Right ventricle myocardium superior (tissue), 1 donor: ENCODE measurements at regions not wholly inside any gene's neighbourhood (a gene's known extent, or its start where the extent isn't known, plus 50 kb on each side); places are given as distances from the start of the nearest gene placed in this dataset.
"Not testable (repeated sequence)": the region's sequence is repeated elsewhere in the genome, so short reads cannot be mapped to it uniquely, and the experiment has no call there.

Experiments used
- ATAC-seq: fragments of 200-7000 bp; cut with Tn5 transposase; one replicate; pipeline ENCODE4 v1.9.1; 2020; ENCODE audit warnings: mild to moderate bottlenecking; ENCODE audit not compliant: poor library complexity
- DNase-seq: peaks from one replicate; pipeline ENCODE4 v3.0.0-alpha.2; 2020
- intact Hi-C: fragments of 100-400 bp; cut with DNase I; formaldehyde crosslinking; loops from one replicate; pipeline ENCODE4 v1.11.2; 2022
- donor health status: DM: no; HTN: yes; CAD: no; lungs with severe emphysema.

DNA sequence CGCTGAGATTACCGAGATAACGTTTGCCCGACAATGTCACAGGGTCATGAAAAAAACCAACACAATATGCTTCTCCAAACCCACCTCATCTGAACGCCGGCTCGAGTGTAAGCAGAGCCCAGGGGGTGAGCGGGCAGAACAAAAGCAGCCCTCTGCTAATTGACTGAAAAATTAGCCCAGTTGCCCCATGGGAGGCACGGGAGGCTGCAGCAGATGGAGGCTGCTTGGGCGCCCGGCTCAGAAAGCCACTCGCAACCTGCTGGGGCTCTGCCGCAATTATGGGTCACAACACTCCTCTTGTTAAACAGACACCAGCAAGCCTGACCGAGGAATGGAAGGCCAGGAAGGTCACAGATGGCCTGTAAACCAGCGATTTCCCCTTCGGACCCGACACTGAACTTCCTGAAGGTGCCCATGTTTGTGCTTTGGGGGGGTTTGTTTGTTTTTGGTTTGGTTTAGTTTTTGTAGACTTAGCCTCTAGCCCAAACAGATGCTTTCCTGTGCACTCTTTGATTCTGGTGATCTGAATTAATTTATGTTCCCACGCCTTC lies 104.6 kb upstream of the IRX1 start:
- intact Hi-C loops: no loop called here
- ATAC-seq (no peak), DNase-seq (no peak)

DNA sequence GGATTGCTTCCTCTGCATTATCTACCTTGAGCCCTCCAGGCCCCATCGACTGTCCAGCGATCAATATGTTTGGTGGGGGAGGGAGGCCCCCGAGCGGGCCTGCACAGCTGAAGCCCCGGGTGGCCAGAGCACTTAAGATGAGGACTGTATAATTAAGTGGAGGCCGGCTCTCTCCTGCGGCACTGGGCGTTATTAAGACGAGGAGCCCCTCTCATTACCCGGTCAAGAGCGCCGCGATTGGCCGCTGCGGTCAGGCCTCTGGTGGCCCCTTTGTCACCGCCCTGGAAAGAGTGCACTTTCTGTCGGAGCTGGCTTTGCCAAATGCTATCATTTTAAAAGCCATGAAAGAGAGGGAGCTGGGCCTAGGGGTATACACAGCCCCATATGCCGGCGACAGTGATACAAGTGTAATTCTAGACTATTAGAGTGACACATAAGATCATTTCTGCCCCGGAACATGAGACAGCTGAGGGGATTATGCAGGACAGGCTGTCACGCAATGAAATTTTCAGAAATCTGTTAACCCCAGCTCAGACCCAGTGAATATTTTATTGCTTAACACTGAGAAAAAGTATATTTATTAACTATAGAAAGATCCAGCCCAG lies 106.3 kb upstream of the IRX1 start:
- ATAC-seq (no peak), DNase-seq (no peak)
- intact Hi-C loops: no loop called here

DNA sequence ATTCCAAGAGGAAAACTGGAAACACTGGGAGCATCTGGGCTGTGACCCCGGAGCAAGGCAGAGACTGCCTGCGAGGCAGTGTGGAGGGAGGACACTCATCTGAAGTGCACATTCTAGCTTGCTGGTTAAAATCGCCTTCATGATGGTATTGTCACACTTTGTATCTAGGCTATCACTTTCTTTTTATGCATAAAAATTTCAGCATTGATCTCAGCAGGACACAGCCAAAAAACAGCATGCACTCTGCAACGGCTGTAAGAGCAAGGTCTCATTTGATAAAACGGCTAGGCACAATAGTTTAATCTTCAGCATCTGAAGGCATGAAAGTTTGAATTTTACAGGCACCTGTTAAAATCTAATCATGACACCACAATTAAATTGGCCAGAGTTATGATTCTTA lies 110.8 kb upstream of the IRX1 start:
- intact Hi-C loops: no loop called here
- ATAC-seq (no peak), DNase-seq (no peak)

DNA sequence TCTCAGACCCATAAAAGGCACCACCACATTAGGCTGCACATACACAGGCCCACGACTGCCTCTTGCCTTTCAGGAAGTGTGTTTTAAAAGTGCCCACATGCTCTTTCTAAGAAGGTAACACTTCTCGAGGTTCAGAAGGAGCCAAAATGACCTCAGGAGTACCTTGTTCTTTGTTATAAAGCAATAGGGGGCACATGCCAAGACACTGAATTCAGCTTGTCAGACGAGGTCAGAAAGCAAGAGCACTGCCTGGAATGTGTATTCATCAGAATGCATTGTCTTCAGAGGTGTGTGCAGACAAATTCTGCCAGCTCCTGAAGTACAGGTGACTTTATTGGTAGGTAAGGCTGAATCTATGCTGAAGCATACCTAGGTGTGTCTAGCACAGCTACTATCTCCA lies 114.5 kb upstream of the IRX1 start:
- no peak for DNase-seq
- intact Hi-C loops: no loop called here
- ATAC-seq: no peak

DNA sequence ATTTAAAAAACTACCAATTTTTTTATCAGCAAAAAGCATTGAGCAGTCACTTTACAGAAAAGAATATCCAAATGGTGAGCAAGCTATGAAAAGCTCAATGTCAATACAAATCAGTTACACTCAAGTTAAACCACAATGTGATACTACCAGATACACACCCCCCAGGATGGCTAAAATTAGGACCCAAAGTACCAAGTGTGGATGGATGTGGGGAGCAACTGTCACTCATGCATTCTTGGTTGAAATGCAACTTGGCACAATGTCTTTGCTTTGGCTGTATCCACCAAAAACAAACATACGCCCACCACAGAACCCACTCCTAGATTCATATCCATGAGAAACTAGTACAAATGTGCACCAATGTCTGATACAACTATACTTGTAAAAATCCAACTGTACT lies 120.0 kb upstream of the IRX1 start:
- peak; percentile 60 for ATAC-seq
- intact Hi-C loops: no loop called here
- DNase-seq: no peak

DNA sequence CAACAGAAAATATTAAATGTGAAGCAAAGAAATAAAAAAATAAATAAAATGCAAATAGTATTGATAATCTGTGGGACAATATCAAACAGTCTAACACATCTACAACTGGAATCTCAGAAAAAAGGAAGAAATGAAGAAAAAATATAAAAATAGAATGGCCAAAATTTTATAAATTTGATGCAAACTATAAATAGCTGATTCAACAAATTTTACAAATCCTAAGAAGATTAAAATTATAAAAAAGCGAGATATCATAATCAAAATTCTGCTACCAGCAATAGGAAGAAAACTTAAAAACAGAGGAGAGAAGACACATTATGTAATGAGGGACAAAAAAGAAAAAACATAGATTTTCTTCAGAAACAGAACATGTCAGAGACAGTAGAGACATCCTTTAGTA lies 129.2 kb upstream of the IRX1 start:
- intact Hi-C loops: no loop called here
- DNase-seq (no peak), ATAC-seq (no peak)

DNA sequence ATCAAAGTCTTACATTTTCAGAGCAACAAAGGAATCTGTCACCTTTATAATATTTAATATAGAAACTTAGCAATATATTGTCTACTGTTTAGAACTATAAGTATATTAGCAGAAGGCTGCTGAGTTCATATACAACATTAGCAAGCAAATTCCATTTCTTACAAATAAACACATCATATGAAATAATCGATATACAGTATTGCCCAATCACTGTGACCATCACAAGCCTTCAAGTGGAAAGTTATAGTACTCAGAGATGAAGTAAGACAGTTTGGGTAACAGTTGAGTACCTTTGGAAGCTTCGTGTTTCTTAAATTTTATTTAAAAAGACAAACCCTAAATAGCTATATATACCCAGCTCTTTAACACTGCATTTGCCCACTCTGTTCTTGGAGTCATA lies 135.2 kb upstream of the IRX1 start:
- ATAC-seq: no peak
- intact Hi-C loops: no loop called here
- no peak for DNase-seq

DNA sequence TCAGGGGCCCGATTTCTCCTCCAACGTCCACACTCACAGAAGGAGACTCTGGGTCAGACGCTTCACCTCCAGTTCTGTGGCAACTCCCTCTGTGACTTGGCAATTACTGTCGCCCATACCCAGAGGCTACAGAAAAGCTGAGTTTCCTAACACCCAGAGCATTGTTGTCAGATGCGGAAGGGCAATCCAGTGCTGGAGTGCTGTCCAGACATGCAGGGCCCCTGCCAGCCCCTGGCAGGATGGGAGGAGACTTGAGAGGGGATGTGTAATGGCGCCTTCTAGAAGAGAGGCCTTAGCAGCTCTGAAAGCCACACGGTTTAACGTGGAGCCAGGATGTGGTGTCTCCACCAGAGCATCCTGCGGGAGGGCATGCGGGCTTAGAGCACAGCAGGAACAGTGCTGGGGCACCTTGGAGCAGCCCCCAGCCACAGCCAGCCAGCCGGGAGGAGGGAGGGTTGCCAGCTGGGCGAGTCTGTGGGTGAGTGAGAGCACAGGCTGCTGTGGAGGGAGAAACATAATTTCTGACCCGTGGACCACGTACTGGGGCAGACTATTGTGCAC lies 139.4 kb upstream of the IRX1 start:
- intact Hi-C loops: no loop called here
- ATAC-seq (no peak), DNase-seq (no peak)

DNA sequence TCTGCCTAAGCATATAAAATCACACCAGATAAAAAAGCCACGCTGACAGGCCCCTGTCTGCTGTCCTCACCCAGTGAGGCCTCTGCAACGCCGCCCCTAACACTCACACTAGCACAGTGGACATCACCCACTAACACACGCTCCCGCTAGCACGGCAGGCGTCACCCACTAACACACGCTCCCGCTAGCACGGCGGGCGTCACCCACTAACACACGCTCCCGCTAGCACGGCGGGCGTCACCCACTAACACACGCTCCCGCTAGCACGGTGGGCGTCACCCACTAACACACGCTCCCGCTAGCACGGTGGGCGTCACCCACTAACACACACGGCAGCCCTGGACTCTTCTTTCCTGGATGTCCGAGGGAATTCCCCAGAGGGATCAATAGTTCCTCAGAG lies 141.6 kb upstream of the IRX1 start:
- ATAC-seq, DNase-seq, intact Hi-C loops: not testable (repeated sequence)

DNA sequence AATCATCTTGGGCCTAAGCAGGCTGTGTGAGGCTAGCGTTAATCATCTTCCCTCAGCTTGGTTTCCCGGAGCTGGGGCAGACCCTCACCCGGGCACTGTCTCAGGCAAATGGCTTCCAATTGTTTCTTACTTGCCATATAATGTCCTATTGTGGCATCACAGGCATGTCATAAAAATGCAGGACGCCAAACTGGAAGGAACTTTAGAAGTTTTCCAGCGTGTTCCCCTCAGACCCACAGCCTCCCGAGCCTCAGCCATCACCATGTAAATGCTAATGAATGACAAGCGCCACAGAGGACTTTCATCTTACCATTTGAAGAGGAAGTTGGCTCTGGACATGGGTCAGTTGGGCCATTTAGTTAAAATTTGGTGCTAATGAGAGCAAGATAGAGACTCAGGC lies 143.0 kb upstream of the IRX1 start:
- intact Hi-C loops: no loop called here
- no peak for ATAC-seq
- no peak for DNase-seq

DNA sequence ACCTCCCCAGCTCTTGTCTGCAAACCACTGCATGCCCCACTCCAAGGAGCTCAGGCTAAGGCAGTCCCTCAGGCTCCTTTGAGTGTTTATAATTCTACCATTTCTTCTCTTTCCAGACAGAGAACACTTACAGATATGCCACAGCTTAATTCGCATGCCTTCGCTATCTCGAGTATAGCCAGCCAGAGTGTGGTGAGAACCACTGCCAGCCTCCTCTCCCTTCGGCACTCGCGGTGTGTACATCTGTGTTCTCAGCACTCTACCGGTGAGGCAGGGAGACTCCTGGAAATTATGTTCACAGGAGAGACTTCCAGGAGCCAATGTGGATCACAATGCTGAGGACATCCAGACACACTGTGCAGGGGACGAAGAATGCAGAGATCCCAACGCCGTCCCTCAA lies 143.7 kb upstream of the IRX1 start:
- intact Hi-C loops: no loop called here
- DNase-seq (no peak), ATAC-seq (peak; percentile 45)

DNA sequence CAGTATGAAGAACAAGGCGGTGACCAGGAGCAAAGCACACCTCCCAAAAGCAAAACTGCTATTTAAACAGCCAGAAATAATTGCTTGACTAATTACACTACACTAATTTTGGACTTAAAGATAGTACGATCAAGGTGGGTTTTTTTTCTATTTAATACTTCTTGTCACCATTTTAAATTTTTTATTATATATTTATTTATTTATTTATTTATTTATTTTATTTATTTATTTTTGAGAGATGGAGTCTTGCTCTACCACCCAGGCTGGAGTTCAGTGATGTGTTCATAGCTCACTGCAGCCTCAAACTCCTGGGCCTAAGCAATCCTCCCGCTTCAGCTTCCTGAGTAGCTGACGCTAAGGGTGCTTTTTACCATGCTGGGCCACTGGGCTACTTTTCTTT lies 146.2 kb upstream of the IRX1 start:
- intact Hi-C loops: no loop called here
- ATAC-seq: no peak

DNA sequence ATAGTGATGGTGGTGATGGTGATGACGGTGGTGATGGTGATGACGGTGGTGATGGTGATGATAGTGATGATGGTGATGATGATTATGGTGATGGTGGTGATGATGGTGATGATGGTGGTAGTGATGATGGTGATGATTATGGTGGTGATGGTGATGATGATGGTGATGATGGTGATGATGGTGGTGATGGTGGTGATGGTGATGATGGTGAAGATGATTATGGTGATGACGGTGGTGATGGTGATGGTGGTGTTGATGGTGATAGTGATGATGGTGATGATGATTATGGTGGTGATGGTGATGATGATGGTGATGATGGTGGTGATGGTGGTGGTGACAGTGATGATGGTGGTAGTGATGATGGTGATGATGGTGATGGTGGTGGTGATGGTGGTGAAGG lies 149.2 kb upstream of the IRX1 start:
- no peak for DNase-seq
- intact Hi-C loops: no loop called here
- no peak for ATAC-seq

More for the DNA sequence above, 146.2 kb upstream of the IRX1 start:
- DNase-seq: no peak

DNA sequence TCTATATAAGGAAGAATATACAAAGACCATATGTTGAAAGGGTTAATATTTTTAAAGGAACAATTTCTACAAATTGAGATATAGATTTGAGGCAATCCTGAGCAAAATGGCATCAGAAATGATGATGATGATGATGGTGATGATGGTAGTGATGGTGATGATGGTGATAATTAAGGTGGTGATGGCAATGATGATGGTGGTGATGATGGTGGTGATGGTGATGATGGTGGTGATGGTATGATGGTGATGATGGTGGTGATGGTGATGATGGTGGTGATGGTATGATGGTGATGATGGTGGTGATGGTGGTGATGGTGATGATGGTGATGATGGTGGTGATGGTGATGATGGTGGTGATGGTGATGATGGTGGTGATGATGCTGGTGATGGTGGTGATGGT lies 150.1 kb upstream of the IRX1 start:
- DNase-seq, ATAC-seq, intact Hi-C loops: not testable (repeated sequence)

DNA sequence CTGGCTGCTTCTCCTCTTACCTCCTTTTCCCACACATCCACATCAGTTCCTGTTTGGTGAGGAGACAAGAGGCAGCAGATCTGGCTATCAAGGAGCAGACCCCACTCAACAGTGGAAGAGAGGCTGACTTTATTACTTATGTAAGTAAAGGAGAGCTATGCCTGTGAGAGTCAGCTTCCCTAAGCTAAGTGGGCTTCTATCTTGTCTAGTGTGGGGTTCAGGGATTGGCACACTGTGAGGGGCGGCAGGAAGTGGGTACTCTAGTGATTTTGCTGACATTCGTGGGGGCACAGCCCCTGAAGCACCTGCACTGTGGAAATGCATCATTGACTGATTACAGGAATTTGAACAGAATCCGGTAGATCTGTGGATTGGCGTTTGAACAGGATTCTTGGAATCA lies 163.5 kb upstream of the IRX1 start:
- DNase-seq (no peak), ATAC-seq (no peak)
- intact Hi-C loops: no loop called here

DNA sequence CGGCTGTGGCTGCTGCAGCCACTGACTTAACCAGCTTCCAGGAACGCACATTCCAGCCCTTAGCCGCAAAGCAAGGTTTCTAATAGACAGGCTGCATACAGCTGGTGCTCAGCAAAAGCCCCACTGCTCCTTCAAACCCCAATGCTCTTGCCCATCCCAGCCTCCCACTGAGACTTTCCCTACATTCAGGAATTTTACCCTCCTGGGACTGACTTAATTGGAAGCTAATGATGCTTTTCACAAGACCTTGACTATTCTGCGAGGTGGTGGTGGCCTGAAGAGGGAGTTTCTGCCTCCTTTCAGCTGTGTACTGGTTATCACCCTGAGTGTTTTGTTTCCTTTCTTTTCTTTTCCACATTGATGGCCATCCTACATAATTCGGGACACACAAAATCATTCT lies 164.9 kb upstream of the IRX1 start:
- intact Hi-C loops: no loop called here
- no peak for ATAC-seq
- no peak for DNase-seq

DNA sequence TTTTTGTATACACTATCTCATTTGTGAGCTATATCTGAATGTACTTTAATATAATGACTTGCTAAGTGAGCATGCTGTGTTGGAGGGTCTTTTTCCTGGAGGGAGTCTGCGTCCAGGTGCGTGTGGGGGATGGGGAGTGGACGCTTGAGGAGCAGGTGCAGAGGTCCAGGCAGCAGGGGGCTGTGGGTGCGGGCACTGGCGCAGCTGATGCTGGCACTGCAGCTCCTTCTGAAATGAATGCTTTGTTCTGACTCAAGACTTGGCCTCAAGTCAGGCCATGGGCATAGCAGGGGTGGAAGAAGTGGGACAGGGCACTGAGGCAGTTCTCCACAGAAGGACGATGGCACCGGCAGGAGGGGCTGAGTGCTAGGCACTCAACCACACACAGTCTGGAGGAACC lies 165.7 kb upstream of the IRX1 start:
- DNase-seq (no peak), ATAC-seq (no peak)
- intact Hi-C loops: no loop called here

DNA sequence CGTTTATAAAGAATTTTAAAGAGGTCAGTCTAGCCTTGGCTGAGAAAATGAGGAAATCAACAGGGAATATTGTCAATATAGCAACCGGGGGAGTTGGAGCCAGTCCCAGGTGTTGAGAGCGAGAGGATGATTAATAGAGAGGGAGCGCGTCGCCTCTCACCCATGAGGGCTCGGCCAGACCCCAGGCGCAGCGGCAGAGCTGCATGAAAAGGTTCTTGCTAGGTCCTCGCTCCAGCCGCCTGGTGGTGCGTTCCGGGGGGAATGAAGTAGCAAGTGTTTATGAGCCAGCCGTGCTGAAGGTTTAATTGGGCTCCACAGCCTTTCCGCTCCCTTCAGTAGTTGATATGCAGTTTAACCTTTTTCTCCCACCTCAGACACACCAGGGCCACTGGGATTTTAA lies 167.3 kb upstream of the IRX1 start:
- DNase-seq (no peak), ATAC-seq (no peak)
- intact Hi-C loops: no loop called here

DNA sequence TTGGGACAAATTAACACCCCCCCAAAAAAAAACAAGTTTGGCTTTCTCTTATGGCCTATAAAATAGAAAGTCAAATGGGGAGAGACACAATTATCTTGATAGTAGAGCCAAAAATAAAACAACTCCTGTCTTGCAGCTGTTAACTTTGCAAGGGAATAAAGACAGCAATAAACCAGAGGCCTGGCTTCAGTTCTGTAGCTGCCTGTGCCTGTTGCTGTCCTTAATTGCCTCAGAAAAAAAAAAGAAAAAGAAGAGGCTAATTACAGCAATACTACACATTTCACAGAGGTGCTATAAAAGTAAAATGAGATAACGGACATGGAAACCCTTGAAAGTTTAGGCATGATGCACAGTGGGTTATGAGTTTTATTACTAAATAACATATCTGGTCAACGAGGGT lies 170.7 kb upstream of the IRX1 start:
- ATAC-seq (peak; percentile 56), DNase-seq (no peak)
- intact Hi-C loops: no loop called here

DNA sequence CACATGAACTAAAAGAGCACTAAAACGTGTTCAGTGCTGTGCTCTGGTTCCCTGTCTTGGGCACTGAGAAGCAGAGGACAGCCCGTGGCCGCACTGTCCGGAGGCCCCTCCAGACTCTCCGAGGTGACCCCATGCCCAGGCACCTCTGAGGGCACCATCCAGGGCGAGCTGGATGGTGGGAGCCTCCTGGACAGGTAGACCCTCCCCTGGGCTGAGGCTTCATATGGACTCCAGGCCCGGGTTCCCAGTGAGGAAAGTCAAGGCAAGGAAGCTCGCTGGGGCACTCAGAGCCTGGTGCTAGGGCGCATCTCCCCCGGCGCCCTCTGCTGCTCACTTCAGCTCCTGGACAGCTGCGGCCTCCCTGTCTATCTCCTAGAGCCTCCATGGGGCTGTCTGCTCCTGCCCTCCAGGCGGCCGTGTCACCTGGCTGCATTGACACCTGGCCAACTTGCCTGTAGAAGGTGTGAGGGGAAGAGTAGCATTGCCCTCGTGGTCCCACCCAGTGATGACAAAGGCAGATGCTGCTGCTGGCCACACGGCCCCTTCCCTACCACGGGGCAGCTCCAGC lies 178.2 kb upstream of the IRX1 start:
- no peak for ATAC-seq
- DNase-seq: no peak
- intact Hi-C loops: no loop called here

DNA sequence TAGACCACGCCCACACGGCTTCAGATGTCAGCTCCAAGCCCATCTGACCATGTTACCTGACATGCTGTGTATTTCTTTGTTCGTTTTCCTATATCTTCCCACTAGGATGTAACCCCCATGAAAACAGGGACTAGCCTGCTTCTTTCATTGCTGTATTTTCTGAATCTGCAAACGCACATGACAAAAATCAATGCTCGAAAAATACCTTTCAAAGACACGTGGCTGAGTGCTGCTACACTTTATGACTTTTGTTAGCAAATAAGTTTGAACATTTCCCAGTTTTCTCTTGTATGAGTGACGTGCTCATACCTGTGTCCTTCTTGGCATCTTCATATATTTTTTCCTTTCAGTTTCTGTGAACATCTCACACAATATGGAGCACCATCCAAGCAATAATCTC lies 181.3 kb upstream of the IRX1 start:
- intact Hi-C loops: no loop called here
- ATAC-seq: no peak
- DNase-seq: no peak
